ENCODE measurements at regions not wholly inside any gene's neighbourhood (a gene's known extent, or its start where the extent isn't known, plus 50 kb on each side); places are given as distances from the start of the nearest gene placed in this dataset.

GRCh38 chr1:4511374-4511773, 143.0 kb upstream of the AJAP1 start:
- TF ChIP-seq CTCF (IDR thresholded peaks at IDR 0.05; ENCODE audit: extremely low read depth in 1 of 2, insufficient read depth in 1 of 2, low read depth in 1 of 2, low read length in 2 of 2), result no peak
- no peak for TF ChIP-seq POLR2A (IDR thresholded peaks at IDR 0.05; ENCODE audit: low read depth, low read length)
- TF ChIP-seq POLR2AphosphoS5 (IDR thresholded peaks at IDR 0.05; ENCODE audit: insufficient read depth, low read depth, low read length), result no peak
- no peak for TF ChIP-seq FOS (IDR thresholded peaks at IDR 0.05; ENCODE audit: borderline replicate concordance, insufficient read depth, low read length)
